Cardiac muscle cell (in vitro differentiated cells and primary cell): ENCODE measurements at regions not wholly inside any gene's neighbourhood (a gene's known extent, or its start where the extent isn't known, plus 50 kb on each side); places are given as distances from the start of the nearest gene placed in this dataset.
A peak's percentile ranks its signal among the peaks of the same experiment; 100 is the strongest.
"Not testable (repeated sequence)": the region's sequence is repeated elsewhere in the genome, so short reads cannot be mapped to it uniquely, and the experiment has no call there.

Experiments
- DNase-seq, 2 donors: peaks; one replicate each; pipeline versions ENCODE4 v3.0.0 to v3.0.0-alpha.2; 2010 to 2017; ENCODE audit warnings: low read depth in 1 of 2, low spot score in 1 of 2
- H3K27ac ChIP-seq: fragments of 200-600 bp; sonication (generic); 2 replicates; pipeline ENCODE4 v1.5.1; 2016
- H3K27me3 ChIP-seq: fragments of 200-600 bp; sonication (generic); 2 replicates; pipeline ENCODE4 v1.6.0; 2016; ENCODE audit warnings: control low read depth
- H3K36me3 ChIP-seq: fragments of 200-600 bp; sonication (generic); 2 replicates; pipeline ENCODE4 v1.5.1; 2016; ENCODE audit warnings: control low read depth
- H3K4me1 ChIP-seq: fragments of 200-600 bp; sonication (generic); 2 replicates; pipeline ENCODE4 v1.8.1; 2017; ENCODE audit warnings: low read depth, mild to moderate bottlenecking, mixed run types
- H3K4me3 ChIP-seq: fragments of 200-600 bp; sonication (generic); 2 replicates; pipeline ENCODE4 v1.5.1; 2016; ENCODE audit warnings: mild to moderate bottlenecking
- H3K9me3 ChIP-seq: fragments of 200-600 bp; sonication (generic); 2 replicates; pipeline ENCODE4 v1.5.1; 2017; ENCODE audit warnings: low read depth, mild to moderate bottlenecking, control low read depth
- TF ChIP-seq, protein P1 (sequence below): IDR thresholded peaks from 2 replicates; pipeline ENCODE4 v1.5.1; 2012; ENCODE audit warnings: low read depth, mild to moderate bottlenecking, low read length

DNA sequence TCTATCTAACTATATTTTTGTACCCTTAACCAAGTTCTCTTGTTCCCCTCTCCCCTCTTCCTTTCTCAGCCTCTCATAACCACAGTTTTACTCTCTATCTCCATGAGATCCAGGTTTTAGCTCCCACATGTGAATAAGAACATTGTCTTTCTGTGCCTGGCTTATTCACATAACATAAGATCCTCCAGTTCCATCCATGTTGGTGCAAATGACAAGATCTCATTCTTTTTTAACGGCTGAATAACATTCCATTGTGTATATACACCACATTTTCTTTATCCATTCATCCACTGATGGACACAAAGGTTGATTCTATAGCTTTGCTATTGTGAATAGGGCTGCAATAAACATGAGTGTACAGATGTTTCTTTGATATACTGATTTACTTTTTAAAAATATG lies 83.9 kb upstream of the TMEM178A start:
- DNase-seq = no peak
- H3K27me3 ChIP-seq = no peaks in the 10 kb centered on the region
- no peaks in the 10 kb centered on the region for H3K36me3 ChIP-seq
- H3K9me3 ChIP-seq = no peaks in the 10 kb centered on the region
- H3K4me3 ChIP-seq = no peak overlapping the region
- TF ChIP-seq, protein P1, sequence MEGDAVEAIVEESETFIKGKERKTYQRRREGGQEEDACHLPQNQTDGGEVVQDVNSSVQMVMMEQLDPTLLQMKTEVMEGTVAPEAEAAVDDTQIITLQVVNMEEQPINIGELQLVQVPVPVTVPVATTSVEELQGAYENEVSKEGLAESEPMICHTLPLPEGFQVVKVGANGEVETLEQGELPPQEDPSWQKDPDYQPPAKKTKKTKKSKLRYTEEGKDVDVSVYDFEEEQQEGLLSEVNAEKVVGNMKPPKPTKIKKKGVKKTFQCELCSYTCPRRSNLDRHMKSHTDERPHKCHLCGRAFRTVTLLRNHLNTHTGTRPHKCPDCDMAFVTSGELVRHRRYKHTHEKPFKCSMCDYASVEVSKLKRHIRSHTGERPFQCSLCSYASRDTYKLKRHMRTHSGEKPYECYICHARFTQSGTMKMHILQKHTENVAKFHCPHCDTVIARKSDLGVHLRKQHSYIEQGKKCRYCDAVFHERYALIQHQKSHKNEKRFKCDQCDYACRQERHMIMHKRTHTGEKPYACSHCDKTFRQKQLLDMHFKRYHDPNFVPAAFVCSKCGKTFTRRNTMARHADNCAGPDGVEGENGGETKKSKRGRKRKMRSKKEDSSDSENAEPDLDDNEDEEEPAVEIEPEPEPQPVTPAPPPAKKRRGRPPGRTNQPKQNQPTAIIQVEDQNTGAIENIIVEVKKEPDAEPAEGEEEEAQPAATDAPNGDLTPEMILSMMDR = no peak
- no peak overlapping the region for H3K27ac ChIP-seq
- no peaks in the 10 kb centered on the region for H3K4me1 ChIP-seq

DNA sequence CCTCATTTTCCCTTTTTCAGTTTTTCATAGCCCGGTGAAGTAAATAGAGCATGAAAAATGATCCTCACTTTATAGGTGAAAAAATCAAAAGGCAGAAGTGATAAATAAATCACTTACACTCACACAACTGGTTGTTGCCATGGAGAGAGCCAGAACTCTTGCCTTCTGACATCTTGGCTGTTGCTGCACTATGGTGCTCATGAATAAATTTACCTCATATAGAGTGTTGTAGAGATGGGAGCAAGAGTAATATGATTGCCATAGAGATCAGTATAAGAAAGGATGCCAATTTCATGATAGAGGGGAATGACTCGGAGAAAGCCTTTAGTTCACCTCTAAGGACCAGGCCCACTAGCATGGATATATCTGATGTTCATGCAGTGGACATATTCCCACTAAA lies 82.5 kb upstream of the TMEM178A start:
- Histone ChIP-seq H3K27ac (no peak overlapping the region), H3K9me3 (no peaks in the 10 kb centered on the region), H3K27me3 (no peaks in the 10 kb centered on the region), H3K36me3 (no peaks in the 10 kb centered on the region), H3K4me3 (no peak overlapping the region), H3K4me1 (no peaks in the 10 kb centered on the region)
- DNase-seq = no peak
- TF ChIP-seq, protein P1 = no peak

DNA sequence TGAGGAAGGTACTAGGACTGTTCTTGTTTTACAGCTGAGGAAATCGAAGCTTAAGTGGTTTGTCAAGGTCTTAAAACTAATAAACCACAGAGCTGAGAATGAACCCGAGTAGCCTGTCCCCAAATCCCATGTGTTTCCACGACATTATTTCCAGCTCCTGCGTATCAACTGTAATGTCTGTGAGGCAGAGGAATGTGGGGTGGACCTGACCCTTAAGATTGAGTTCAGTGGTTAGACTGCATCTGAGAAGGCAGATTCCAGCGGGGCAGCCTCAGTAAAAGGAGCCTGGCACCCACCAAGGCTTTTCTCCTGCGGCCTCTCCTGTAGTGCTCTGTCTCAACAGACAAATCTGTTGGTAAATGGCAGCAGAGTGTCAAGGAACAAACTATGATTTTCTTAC lies 81.9 kb upstream of the TMEM178A start:
- no peaks in the 10 kb centered on the region for H3K36me3 ChIP-seq
- no peak for DNase-seq
- no peak overlapping the region for H3K4me3 ChIP-seq
- H3K27me3 ChIP-seq = no peaks in the 10 kb centered on the region
- TF ChIP-seq, protein P1 = no peak
- H3K4me1 ChIP-seq = no peaks in the 10 kb centered on the region
- no peaks in the 10 kb centered on the region for H3K9me3 ChIP-seq
- no peak overlapping the region for H3K27ac ChIP-seq

DNA sequence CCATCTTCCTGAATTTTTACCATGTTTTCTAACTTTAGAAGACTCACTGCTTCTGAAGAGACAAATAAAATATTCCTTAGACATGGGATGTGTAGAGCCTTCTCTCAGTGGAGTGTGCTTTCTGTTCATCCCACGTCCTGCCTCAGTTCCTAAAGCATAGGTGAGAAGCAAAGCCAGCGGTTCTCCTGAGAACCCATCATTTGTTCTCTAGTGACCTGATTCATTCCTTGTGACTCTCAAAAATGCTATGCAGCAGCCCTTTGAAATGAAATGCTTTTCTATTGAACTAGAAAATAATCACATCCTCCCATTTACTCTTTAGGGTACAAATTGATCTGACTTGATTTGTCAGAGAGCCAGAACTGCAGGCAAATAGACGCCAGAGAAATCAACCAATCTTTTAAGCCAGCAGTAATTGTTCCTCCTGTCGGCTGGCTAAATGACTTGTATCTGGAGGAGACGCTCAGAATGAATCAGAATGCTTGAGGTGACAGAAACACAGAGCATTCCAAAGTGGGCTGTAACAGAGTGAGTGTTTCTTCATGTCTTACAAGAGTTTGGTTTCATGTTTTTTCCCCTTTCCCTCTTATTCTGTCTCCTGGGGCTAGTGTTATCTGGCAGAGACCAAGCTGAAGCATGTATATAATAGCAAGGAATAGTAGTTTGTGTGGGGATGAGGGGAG lies 81.3 kb upstream of the TMEM178A start:
- peak in 1 of 2 donors; percentile 75 for DNase-seq
- H3K27ac ChIP-seq = no peak overlapping the region
- TF ChIP-seq, protein P1 = no peak

DNA sequence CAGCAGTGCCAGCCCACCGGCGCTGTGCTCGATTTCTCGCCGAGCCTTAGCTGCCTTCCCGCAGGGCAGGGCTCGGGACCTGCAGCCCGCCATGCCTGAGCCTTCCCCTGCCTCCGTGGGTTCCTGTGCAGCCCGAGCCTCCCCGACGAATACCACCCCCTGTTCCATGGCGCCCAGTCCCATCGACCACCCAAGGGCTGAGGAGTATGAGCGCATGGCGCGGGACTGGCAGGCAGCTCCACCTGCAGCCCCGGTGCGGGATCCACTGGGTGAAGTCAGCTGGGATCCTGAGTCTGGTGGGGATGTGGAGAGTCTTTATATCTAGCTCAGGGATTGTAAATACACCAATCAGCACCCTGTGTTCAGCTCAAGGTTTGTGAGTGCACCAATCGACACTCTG lies 80.2 kb upstream of the TMEM178A start:
- not testable (repeated sequence) for DNase-seq, H3K27ac ChIP-seq

More for the DNA sequence above, 81.3 kb upstream of the TMEM178A start:
- Histone ChIP-seq H3K4me1 (no peaks in the 10 kb centered on the region), H3K4me3 (no peak overlapping the region), H3K36me3 (no peaks in the 10 kb centered on the region), H3K9me3 (no peaks in the 10 kb centered on the region), H3K27me3 (no peaks in the 10 kb centered on the region)

DNA sequence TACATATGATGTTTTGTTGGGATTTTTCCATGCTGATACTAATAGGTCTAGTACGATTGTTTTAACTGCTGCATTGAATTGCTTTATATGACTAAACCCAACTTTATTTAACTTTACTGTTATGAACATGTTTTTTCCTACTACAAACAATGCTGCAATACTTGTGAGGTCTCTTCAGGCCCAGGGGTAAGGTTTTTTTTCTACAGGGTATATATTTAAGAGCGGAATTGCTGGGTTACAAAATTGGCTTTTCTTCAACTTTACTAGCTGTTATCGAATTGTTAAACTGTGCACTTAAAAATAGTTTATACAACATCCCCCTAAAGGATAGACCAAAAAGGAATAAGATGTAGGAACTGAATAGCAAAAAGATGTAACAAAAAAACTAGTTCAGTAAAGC lies 78.5 kb upstream of the TMEM178A start:
- no peaks in the 10 kb centered on the region for H3K4me1 ChIP-seq
- no peak overlapping the region for H3K4me3 ChIP-seq
- no peaks in the 10 kb centered on the region for H3K9me3 ChIP-seq
- TF ChIP-seq, protein P1 = no peak
- H3K36me3 ChIP-seq = no peaks in the 10 kb centered on the region
- DNase-seq = no peak
- H3K27me3 ChIP-seq = no peaks in the 10 kb centered on the region
- no peak overlapping the region for H3K27ac ChIP-seq

More for the DNA sequence above, 80.2 kb upstream of the TMEM178A start:
- H3K4me1 ChIP-seq, H3K9me3 ChIP-seq, H3K27me3 ChIP-seq, H3K36me3 ChIP-seq, H3K4me3 ChIP-seq: not testable (repeated sequence)
